MM.1S (cell line): ENCODE measurements at regions not wholly inside any gene's neighbourhood (a gene's known extent, or its start where the extent isn't known, plus 50 kb on each side); places are given as distances from the start of the nearest gene placed in this dataset.

Experiments used
- EZH2 ChIP-seq: fragments of 300-600 bp; sonication (generic); optimal IDR thresholded peaks from 2 replicates; pipeline ENCODE3; 2017; ENCODE audit warnings: low read depth, mild to moderate bottlenecking, antibody characterized with exemption, low read length, mixed read lengths
- TF ChIP-seq, protein P1 (sequence below): fragments of 300-600 bp; sonication (generic); IDR thresholded peaks from 2 replicates; pipeline ENCODE4 v1.5.1; 2016; ENCODE audit warnings: antibody characterized with exemption, low read length, mixed read lengths

DNA sequence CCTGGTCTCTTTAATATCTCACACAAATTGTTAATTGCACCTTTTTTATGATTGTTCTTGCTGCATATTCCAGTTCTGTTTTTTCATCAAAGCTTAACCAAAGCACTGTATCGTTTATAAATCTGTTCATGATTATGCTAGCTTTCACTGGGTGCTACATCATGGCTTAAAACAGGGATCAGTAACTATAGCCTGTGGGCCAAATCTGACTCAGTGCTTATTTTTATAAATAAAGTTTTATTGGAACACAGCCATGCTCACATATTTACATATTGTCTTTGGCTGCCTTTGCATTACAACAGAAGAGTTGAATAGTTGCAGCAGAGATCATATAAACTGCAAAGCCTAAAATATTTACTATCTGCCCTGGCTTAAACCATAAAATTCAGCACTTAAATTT is 183.4 kb upstream of the NRXN3 start:
- TF ChIP-seq, protein P1, sequence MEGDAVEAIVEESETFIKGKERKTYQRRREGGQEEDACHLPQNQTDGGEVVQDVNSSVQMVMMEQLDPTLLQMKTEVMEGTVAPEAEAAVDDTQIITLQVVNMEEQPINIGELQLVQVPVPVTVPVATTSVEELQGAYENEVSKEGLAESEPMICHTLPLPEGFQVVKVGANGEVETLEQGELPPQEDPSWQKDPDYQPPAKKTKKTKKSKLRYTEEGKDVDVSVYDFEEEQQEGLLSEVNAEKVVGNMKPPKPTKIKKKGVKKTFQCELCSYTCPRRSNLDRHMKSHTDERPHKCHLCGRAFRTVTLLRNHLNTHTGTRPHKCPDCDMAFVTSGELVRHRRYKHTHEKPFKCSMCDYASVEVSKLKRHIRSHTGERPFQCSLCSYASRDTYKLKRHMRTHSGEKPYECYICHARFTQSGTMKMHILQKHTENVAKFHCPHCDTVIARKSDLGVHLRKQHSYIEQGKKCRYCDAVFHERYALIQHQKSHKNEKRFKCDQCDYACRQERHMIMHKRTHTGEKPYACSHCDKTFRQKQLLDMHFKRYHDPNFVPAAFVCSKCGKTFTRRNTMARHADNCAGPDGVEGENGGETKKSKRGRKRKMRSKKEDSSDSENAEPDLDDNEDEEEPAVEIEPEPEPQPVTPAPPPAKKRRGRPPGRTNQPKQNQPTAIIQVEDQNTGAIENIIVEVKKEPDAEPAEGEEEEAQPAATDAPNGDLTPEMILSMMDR: no peak
- TF ChIP-seq EZH2: no peak
